ENCODE measurements at regions not wholly inside any gene's neighbourhood (a gene's known extent, or its start where the extent isn't known, plus 50 kb on each side); places are given as distances from the start of the nearest gene placed in this dataset.

- in situ Hi-C loops (cut with MboI; ENCODE audit: low pct_ligation_motif_present in 1 of 4, low pct_unique_long_range_greater_than_20kb in 1 of 4, low sequenced_read_pairs in 3 of 4) = no loop called here
- 37 to 67% methylated on average over 1 to 3 of the region's 3 CpGs for WGBS, 2 donors (ENCODE audit: low coverage in 1 of 2)
- Histone ChIP-seq H3K9me3 (peaks cover 0 to 9% of the 10 kb centered on the region in 2 donors), H3K4me3 (no peak overlapping the region), H3K27ac (no peak overlapping the region), H3K27me3 (no peaks in the 10 kb centered on the region), H3K4me1 (no peaks in the 10 kb centered on the region), H3K36me3 (no peaks in the 10 kb centered on the region)
- peak; percentile 18 for DNase-seq
- intact Hi-C loops (cut with DNase I; ENCODE audit: low total_unique reads) = no loop called here
- TF ChIP-seq CTCF (IDR thresholded peaks at IDR 0.05) (no peak), POLR2A (IDR thresholded peaks at IDR 0.05) (no peak), EP300 (IDR thresholded peaks at IDR 0.05; ENCODE audit: low read depth) (no peak), POLR2AphosphoS5 (IDR thresholded peaks at IDR 0.05) (no peak)
Measured at GRCh38 chr3:88362428-88362827, 212.7 kb downstream of the C3orf38 start.

GRCh38 chr3:88364926-88365325 lies 215.2 kb downstream of the C3orf38 start:
- Histone ChIP-seq H3K27ac (no peak overlapping the region), H3K36me3 (no peaks in the 10 kb centered on the region), H3K9me3 (peaks cover 0 to 9% of the 10 kb centered on the region in 2 donors), H3K27me3 (no peaks in the 10 kb centered on the region), H3K4me1 (no peaks in the 10 kb centered on the region), H3K4me3 (no peak overlapping the region)
- intact Hi-C loops (cut with DNase I; ENCODE audit: low total_unique reads) = no loop called here
- no peak for DNase-seq
- WGBS, 2 donors (ENCODE audit: low coverage in 1 of 2) = 31 to 38% methylated on average over 2 of the region's 2 CpGs
- in situ Hi-C loops (cut with MboI; ENCODE audit: low pct_ligation_motif_present in 1 of 4, low pct_unique_long_range_greater_than_20kb in 1 of 4, low sequenced_read_pairs in 3 of 4) = no loop called here
- no peak for TF ChIP-seq CTCF (IDR thresholded peaks at IDR 0.05)
- no peak for TF ChIP-seq EP300 (IDR thresholded peaks at IDR 0.05; ENCODE audit: low read depth)
- no peak for TF ChIP-seq POLR2A (IDR thresholded peaks at IDR 0.05)
- TF ChIP-seq POLR2AphosphoS5 (IDR thresholded peaks at IDR 0.05) = no peak

- no peak for DNase-seq
- in situ Hi-C loops (cut with MboI; ENCODE audit: low pct_ligation_motif_present in 1 of 4, low pct_unique_long_range_greater_than_20kb in 1 of 4, low sequenced_read_pairs in 3 of 4) = no loop called here
- intact Hi-C loops (cut with DNase I; ENCODE audit: low total_unique reads) = loop anchor here (1.0 kb wide), 1 partner anchor 33 kb away; no protein-coding TSS in a partner anchor
- H3K4me3 ChIP-seq = no peak overlapping the region
- 88 to 93% methylated on average over 1 of the region's 1 CpG for WGBS, 2 donors (ENCODE audit: low coverage in 1 of 2)
- no peaks in the 10 kb centered on the region for H3K27me3 ChIP-seq
- H3K27ac ChIP-seq = no peak overlapping the region
- no peaks in the 10 kb centered on the region for H3K4me1 ChIP-seq
- peaks cover 0 to 7% of the 10 kb centered on the region in 2 donors for H3K9me3 ChIP-seq
- no peaks in the 10 kb centered on the region for H3K36me3 ChIP-seq
- TF ChIP-seq CTCF (IDR thresholded peaks at IDR 0.05) (no peak), POLR2AphosphoS5 (IDR thresholded peaks at IDR 0.05) (no peak), EP300 (IDR thresholded peaks at IDR 0.05; ENCODE audit: low read depth) (no peak), POLR2A (IDR thresholded peaks at IDR 0.05) (no peak)
Measured at GRCh38 chr3:88369337-88369736, 219.6 kb downstream of the C3orf38 start.

- H3K36me3 ChIP-seq = no peaks in the 10 kb centered on the region
- no peaks in the 10 kb centered on the region for H3K4me1 ChIP-seq
- no peak overlapping the region for H3K4me3 ChIP-seq
- DNase-seq = no peak
- WGBS, 2 donors (ENCODE audit: low coverage in 1 of 2) = 93 to 100% methylated on average over 1 to 2 of the region's 2 CpGs
- in situ Hi-C loops (cut with MboI; ENCODE audit: low pct_ligation_motif_present in 1 of 4, low pct_unique_long_range_greater_than_20kb in 1 of 4, low sequenced_read_pairs in 3 of 4) = no loop called here
- TF ChIP-seq POLR2A (IDR thresholded peaks at IDR 0.05) = no peak
- TF ChIP-seq CTCF (IDR thresholded peaks at IDR 0.05) = no peak
- no peak for TF ChIP-seq EP300 (IDR thresholded peaks at IDR 0.05; ENCODE audit: low read depth)
- no peak for TF ChIP-seq POLR2AphosphoS5 (IDR thresholded peaks at IDR 0.05)
- peaks cover 0 to 7% of the 10 kb centered on the region in 2 donors for H3K9me3 ChIP-seq
- intact Hi-C loops (cut with DNase I; ENCODE audit: low total_unique reads) = loop anchor here (1.0 kb wide), 1 partner anchor 33 kb away; no protein-coding TSS in a partner anchor
- H3K27ac ChIP-seq = no peak overlapping the region
- H3K27me3 ChIP-seq = no peaks in the 10 kb centered on the region
Measured at GRCh38 chr3:88369767-88370166, 220.0 kb downstream of the C3orf38 start.

All from transverse colon (tissue), 4 donors.